CD4-positive, alpha-beta T cell (primary cell): ENCODE measurements at regions not wholly inside any gene's neighbourhood (a gene's known extent, or its start where the extent isn't known, plus 50 kb on each side); places are given as distances from the start of the nearest gene placed in this dataset.

Source experiments
- ATAC-seq: fragments of 200-7000 bp; cut with Tn5 transposase; one replicate; pipeline ENCODE4 v1.10.0; 2022; ENCODE audit warnings: mild to moderate bottlenecking; ENCODE audit not compliant: poor library complexity
- CTCF ChIA-PET: fragments of 350-600 bp; sonication (Branson Sonifier 250); formaldehyde crosslinking; loops from one replicate; lab custom pipeline; 2021; ENCODE audit warnings: antibody characterized with exemption, inconsistent platforms; lab: Charles Lee
- POLR2A ChIA-PET: fragments of 350-600 bp; sonication (Branson Sonifier 250); formaldehyde crosslinking; loops from one replicate; lab custom pipeline; 2021; ENCODE audit warnings: antibody characterized with exemption, inconsistent platforms; lab: Charles Lee
- DNase-seq, 14 experiments: peaks; one replicate each; pipeline ENCODE4 v3.0.0-alpha.2; 2013 to 2020; ENCODE audit warnings: mixed read lengths in 2 of 14
- H3K27ac ChIP-seq, 2 donors: one replicate each; pipeline versions ENCODE4 v1.5.1 to v1.7.0; 2013; ENCODE audit warnings: low read length in 2 of 2, low read depth in 1 of 2, mild to moderate bottlenecking in 1 of 2
- H3K27me3 ChIP-seq, 2 experiments: 1 replicate in 1 of 2; 2 replicates in 1 of 2; pipeline versions ENCODE4 v1.6.1 to v1.7.0; 2013; ENCODE audit warnings: low read length in 2 of 2, control low read depth in 1 of 2, mild to moderate bottlenecking in 1 of 2, moderate library complexity in 1 of 2; ENCODE audit not compliant: insufficient read depth in 2 of 2, control insufficient read depth in 1 of 2
- H3K36me3 ChIP-seq: one replicate; pipeline ENCODE4 v1.6.1; 2013; ENCODE audit warnings: low read length, control low read depth; ENCODE audit not compliant: insufficient read depth
- H3K4me1 ChIP-seq: one replicate; pipeline ENCODE4 v1.6.1; 2013; ENCODE audit warnings: low read length, control low read depth; ENCODE audit not compliant: insufficient read depth
- H3K4me3 ChIP-seq: one replicate; pipeline ENCODE4 v1.5.1; 2013; ENCODE audit warnings: mild to moderate bottlenecking, low read length, moderate library complexity
- H3K9me3 ChIP-seq, 2 experiments: 1 replicate in 1 of 2; 2 replicates in 1 of 2; pipeline versions ENCODE4 v1.6.1 to v1.7.0; 2013; ENCODE audit warnings: low read length in 2 of 2, mild to moderate bottlenecking in 2 of 2, control low read depth in 1 of 2, moderate library complexity in 1 of 2; ENCODE audit not compliant: control insufficient read depth in 1 of 2, insufficient read depth in 1 of 2
- H3K27ac Mint-ChIP-seq: one replicate; pipeline ENCODE4 v1.8.0; 2020; ENCODE audit warnings: mixed read lengths
- H3K27me3 Mint-ChIP-seq: one replicate; pipeline ENCODE4 v1.8.0; 2021; ENCODE audit warnings: mixed read lengths
- H3K36me3 Mint-ChIP-seq: one replicate; pipeline ENCODE4 v1.8.0; 2021; ENCODE audit warnings: low read depth, mixed read lengths
- H3K4me1 Mint-ChIP-seq: one replicate; pipeline ENCODE4 v1.8.0; 2021; ENCODE audit warnings: low read depth, mixed read lengths
- H3K4me3 Mint-ChIP-seq: one replicate; pipeline ENCODE4 v1.8.0; 2020; ENCODE audit warnings: mild to moderate bottlenecking, mixed read lengths
- H3K9me3 Mint-ChIP-seq: one replicate; pipeline ENCODE4 v1.8.0; 2020; ENCODE audit warnings: mixed read lengths
- intact Hi-C, 2 experiments: fragments of 100-400 bp; cut with DNase I in 1 of 2; cut with micrococcal nuclease in 1 of 2; formaldehyde crosslinking; loops; one replicate each; pipeline versions ENCODE4 v1.15.1 to v1.9.0; 2023 to 2025; cut with DNase I, micrococcal nuclease
- TF ChIP-seq, protein P1 (sequence below): fragments of 200-600 bp; IDR thresholded peaks from one replicate; pipeline ENCODE4 v1.8.0; 2022; ENCODE audit warnings: antibody characterized with exemption, mild to moderate bottlenecking

GRCh38 chr18:53757328-53757727, 467.1 kb downstream of the MBD2 start:
- no peak for DNase-seq
- Mint-ChIP-seq H3K27me3 (no peaks in the 10 kb centered on the region), H3K4me3 (no peak overlapping the region), H3K9me3 (peaks cover 5% of the 10 kb centered on the region), H3K4me1 (no peaks in the 10 kb centered on the region), H3K27ac (no peak overlapping the region), H3K36me3 (no peaks in the 10 kb centered on the region)
- H3K4me3 ChIP-seq, result no peak overlapping the region
- no peaks in the 10 kb centered on the region for H3K36me3 ChIP-seq
- POLR2A ChIA-PET, result no interaction called here
- intact Hi-C loops, result no loop called here
- no peak for ATAC-seq
- no peaks in the 10 kb centered on the region for H3K4me1 ChIP-seq
- CTCF ChIA-PET, result no interaction called here
- no peaks in the 10 kb centered on the region for H3K27me3 ChIP-seq
- H3K9me3 ChIP-seq, result peaks cover 0 to 4% of the 10 kb centered on the region in 2 experiments
- no peak overlapping the region for H3K27ac ChIP-seq
- TF ChIP-seq, protein P1, sequence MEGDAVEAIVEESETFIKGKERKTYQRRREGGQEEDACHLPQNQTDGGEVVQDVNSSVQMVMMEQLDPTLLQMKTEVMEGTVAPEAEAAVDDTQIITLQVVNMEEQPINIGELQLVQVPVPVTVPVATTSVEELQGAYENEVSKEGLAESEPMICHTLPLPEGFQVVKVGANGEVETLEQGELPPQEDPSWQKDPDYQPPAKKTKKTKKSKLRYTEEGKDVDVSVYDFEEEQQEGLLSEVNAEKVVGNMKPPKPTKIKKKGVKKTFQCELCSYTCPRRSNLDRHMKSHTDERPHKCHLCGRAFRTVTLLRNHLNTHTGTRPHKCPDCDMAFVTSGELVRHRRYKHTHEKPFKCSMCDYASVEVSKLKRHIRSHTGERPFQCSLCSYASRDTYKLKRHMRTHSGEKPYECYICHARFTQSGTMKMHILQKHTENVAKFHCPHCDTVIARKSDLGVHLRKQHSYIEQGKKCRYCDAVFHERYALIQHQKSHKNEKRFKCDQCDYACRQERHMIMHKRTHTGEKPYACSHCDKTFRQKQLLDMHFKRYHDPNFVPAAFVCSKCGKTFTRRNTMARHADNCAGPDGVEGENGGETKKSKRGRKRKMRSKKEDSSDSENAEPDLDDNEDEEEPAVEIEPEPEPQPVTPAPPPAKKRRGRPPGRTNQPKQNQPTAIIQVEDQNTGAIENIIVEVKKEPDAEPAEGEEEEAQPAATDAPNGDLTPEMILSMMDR, result no peak

DNA sequence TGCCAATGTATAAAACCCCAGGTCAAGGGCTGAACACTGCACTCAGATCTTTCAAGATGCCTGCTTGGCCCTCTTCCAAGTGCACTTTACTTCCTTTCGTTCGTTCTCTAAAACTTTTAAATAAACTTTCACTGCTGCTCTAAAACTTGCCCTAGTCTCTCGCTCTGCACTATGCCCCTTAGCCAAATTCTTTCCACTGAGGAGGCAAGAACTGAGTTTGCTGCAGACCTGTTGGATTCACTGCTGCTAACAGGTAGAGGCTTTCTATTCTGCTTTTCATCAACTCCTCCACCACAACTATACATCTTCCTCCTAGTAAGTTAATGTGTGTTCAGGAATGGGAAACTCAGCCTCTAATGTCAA, 467.9 kb downstream of the MBD2 start:
- Histone ChIP-seq H3K27ac (no peak overlapping the region), H3K4me3 (no peak overlapping the region), H3K27me3 (no peaks in the 10 kb centered on the region), H3K36me3 (no peaks in the 10 kb centered on the region), H3K9me3 (no peaks in the 10 kb centered on the region), H3K4me1 (no peaks in the 10 kb centered on the region)
- Mint-ChIP-seq H3K4me3 (no peak overlapping the region), H3K36me3 (no peaks in the 10 kb centered on the region), H3K27me3 (no peaks in the 10 kb centered on the region), H3K4me1 (no peaks in the 10 kb centered on the region), H3K9me3 (peaks cover 2% of the 10 kb centered on the region), H3K27ac (no peak overlapping the region)
- TF ChIP-seq, protein P1, result no peak
- ATAC-seq (no peak), DNase-seq (no peak)
- intact Hi-C loops, result no loop called here
- ChIA-PET POLR2A (no interaction called here), CTCF (no interaction called here)

DNA sequence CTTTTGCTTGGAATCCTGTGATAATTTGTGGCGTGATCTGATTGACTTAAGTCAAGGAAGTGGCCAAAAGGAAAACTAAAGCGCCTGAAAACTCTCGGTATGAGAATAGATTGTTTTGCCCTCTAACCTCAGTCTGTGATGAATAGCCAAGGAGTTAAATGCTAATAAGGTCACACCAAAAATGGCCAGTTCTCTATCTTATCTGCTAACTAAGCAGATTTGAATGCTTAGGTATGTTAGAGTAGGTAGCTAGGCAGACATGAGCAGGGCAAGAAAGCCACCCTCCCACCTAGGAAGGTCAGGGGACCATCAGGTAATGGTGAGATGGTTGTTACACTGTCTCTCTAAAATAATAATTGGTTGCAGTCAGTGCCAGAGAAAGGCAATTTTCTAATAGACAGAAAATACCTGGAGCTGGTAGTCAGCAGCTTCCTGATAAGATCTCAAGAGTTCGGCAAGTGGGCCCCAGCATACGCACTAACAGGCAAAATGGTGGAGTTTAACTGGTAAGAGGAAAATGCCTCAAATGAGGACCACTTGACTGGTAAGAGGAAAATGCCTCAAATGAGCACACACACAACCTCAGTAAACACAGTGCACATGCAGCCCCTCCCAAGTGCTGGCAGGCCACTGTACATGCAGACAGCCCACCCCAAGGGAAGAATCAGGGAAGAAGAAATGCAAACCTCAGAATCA, 468.4 kb downstream of the MBD2 start:
- intact Hi-C loops, result no loop called here
- no peak for ATAC-seq
- no peak overlapping the region for H3K4me3 Mint-ChIP-seq

More for the DNA sequence above, 468.4 kb downstream of the MBD2 start:
- H3K27me3 ChIP-seq, result no peaks in the 10 kb centered on the region
- H3K4me3 ChIP-seq, result no peak overlapping the region
- Mint-ChIP-seq H3K9me3 (no peaks in the 10 kb centered on the region), H3K27me3 (no peaks in the 10 kb centered on the region), H3K36me3 (no peaks in the 10 kb centered on the region), H3K27ac (no peak overlapping the region), H3K4me1 (no peaks in the 10 kb centered on the region)
- TF ChIP-seq, protein P1, result no peak
- no peaks in the 10 kb centered on the region for H3K36me3 ChIP-seq
- DNase-seq, result no peak
- ChIA-PET CTCF (no interaction called here), POLR2A (no interaction called here)
- H3K27ac ChIP-seq, result no peak overlapping the region
- H3K4me1 ChIP-seq, result no peaks in the 10 kb centered on the region
- H3K9me3 ChIP-seq, result no peaks in the 10 kb centered on the region
